Caco-2 (cell line): ENCODE measurements at regions not wholly inside any gene's neighbourhood (a gene's known extent, or its start where the extent isn't known, plus 50 kb on each side); places are given as distances from the start of the nearest gene placed in this dataset.

Source experiments
- BruUV-seq: library from RNA; stranded (reverse); fragments of 400-500 nt; replicated peaks from 2 replicates; lab custom pipeline; 2021; lab: Mats Ljungman, UMichigan
- CTCF ChIA-PET: fragments of 300-600 bp; sonication (Branson Sonifier 250); formaldehyde crosslinking; loops from one replicate; lab custom pipeline; 2022; ENCODE audit warnings: antibody characterized with exemption; lab: Charles Lee
- POLR2A ChIA-PET: fragments of 300-600 bp; sonication (Branson Sonifier 250); formaldehyde crosslinking; loops from one replicate; lab custom pipeline; 2022; ENCODE audit warnings: antibody characterized with exemption; lab: Charles Lee
- DNase-seq, 2 experiments: peaks; one replicate each; pipeline versions ENCODE4 v3.0.0 to v3.0.0-alpha.2; 2020 to 2022
- H3K27me3 ChIP-seq: replicated peaks from 2 replicates; pipeline ENCODE4 v1.6.0; 2011; ENCODE audit warnings: low read length; ENCODE audit not compliant: control insufficient read depth, insufficient read depth
- H3K36me3 ChIP-seq: 2 replicates; pipeline ENCODE4 v1.5.1; 2011; ENCODE audit warnings: low read length; ENCODE audit not compliant: control insufficient read depth, insufficient read depth
- H3K4me1 ChIP-seq: fragments of 250-450 bp; sonication (Bioruptor Pico); 2 replicates; pipeline ENCODE4 v1.5.1; 2020; ENCODE audit warnings: mild to moderate bottlenecking
- H3K4me3 ChIP-seq: 2 replicates; pipeline ENCODE4 v1.5.1; 2011; ENCODE audit warnings: low read depth, mild to moderate bottlenecking, control low read depth, low read length
- H3K9me3 ChIP-seq: fragments of 250-450 bp; sonication (Bioruptor Pico); 2 replicates; pipeline ENCODE4 v1.5.1; 2020; ENCODE audit warnings: mild to moderate bottlenecking, moderate library complexity
- H3K27ac Mint-ChIP-seq: one replicate; pipeline ENCODE4 v1.8.0; 2022; ENCODE audit warnings: mixed read lengths; ENCODE audit not compliant: unreplicated experiment
- H3K27me3 Mint-ChIP-seq: one replicate; pipeline ENCODE4 v1.8.0; 2022; ENCODE audit warnings: mixed read lengths; ENCODE audit not compliant: insufficient read depth, unreplicated experiment
- H3K36me3 Mint-ChIP-seq: one replicate; pipeline ENCODE4 v1.8.0; 2022; ENCODE audit warnings: mild to moderate bottlenecking, mixed read lengths; ENCODE audit not compliant: insufficient read depth, unreplicated experiment
- H3K4me1 Mint-ChIP-seq: one replicate; pipeline ENCODE4 v1.8.0; 2022; ENCODE audit warnings: low read depth, mixed read lengths; ENCODE audit not compliant: unreplicated experiment
- H3K4me3 Mint-ChIP-seq: one replicate; pipeline ENCODE4 v1.8.0; 2022; ENCODE audit warnings: mild to moderate bottlenecking, moderate library complexity, mixed read lengths; ENCODE audit not compliant: unreplicated experiment
- H3K9me3 Mint-ChIP-seq: one replicate; pipeline ENCODE4 v1.8.0; 2022; ENCODE audit warnings: mixed read lengths; ENCODE audit not compliant: unreplicated experiment
- CTCF ChIP-seq, 2 experiments: fragments of 200-600 bp in 1 of 2; IDR thresholded peaks; 1 replicate in 1 of 2; 2 replicates in 1 of 2; pipeline versions ENCODE4 v1.5.1 to v1.8.0; 2011 to 2022; ENCODE audit warnings: antibody characterized with exemption in 1 of 2, control low read depth in 1 of 2, inconsistent platforms in 1 of 2, low read depth in 1 of 2, low read length in 1 of 2, mild to moderate bottlenecking in 1 of 2, moderate library complexity in 1 of 2; ENCODE audit not compliant: insufficient read depth in 1 of 2, severe bottlenecking in 1 of 2, unreplicated experiment in 1 of 2
- intact Hi-C: fragments of 100-400 bp; cut with micrococcal nuclease; formaldehyde crosslinking; loops from one replicate; pipeline ENCODE4 v1.10.0; 2022; ENCODE audit not compliant: unreplicated experiment

- Histone ChIP-seq H3K4me3 (no peak overlapping the region), H3K9me3 (peaks cover 9% of the 10 kb centered on the region), H3K4me1 (no peaks in the 10 kb centered on the region), H3K27me3 (no peaks in the 10 kb centered on the region), H3K36me3 (no peaks in the 10 kb centered on the region)
- Mint-ChIP-seq H3K9me3 (peaks cover 21% of the 10 kb centered on the region), H3K27ac (no peak overlapping the region), H3K4me1 (no peaks in the 10 kb centered on the region), H3K4me3 (no peak overlapping the region), H3K36me3 (no peaks in the 10 kb centered on the region), H3K27me3 (peaks cover 6% of the 10 kb centered on the region)
- no peak for TF ChIP-seq CTCF (IDR thresholded peaks at IDR 0.05; ENCODE audit: insufficient read depth in 1 of 2, low read depth in 1 of 2, low read length in 1 of 2, severe bottlenecking in 1 of 2, unreplicated experiment in 1 of 2)
- intact Hi-C loops, result no loop called here
- DNase-seq, result no peak
- CTCF ChIA-PET, result no interaction called here
- POLR2A ChIA-PET, result no interaction called here
- no TSS peak for BruUV-seq
Observed at GRCh38 chr20:60765821-60766403, 486.1 kb upstream of the CDH4 start.

GRCh38 chr20:60768216-60768615, 483.8 kb upstream of the CDH4 start:
- Histone ChIP-seq H3K4me1 (no peaks in the 10 kb centered on the region), H3K36me3 (no peaks in the 10 kb centered on the region), H3K9me3 (peaks cover 9% of the 10 kb centered on the region), H3K27me3 (no peaks in the 10 kb centered on the region), H3K4me3 (no peak overlapping the region)
- ChIA-PET CTCF (no interaction called here), POLR2A (no interaction called here)
- intact Hi-C loops, result no loop called here
- H3K36me3 Mint-ChIP-seq, result no peaks in the 10 kb centered on the region
- H3K4me1 Mint-ChIP-seq, result no peaks in the 10 kb centered on the region
- no peak for DNase-seq
- H3K27me3 Mint-ChIP-seq, result peaks cover 6% of the 10 kb centered on the region
- H3K27ac Mint-ChIP-seq, result no peak overlapping the region
- peaks cover 21% of the 10 kb centered on the region for H3K9me3 Mint-ChIP-seq
- no peak for TF ChIP-seq CTCF (IDR thresholded peaks at IDR 0.05; ENCODE audit: insufficient read depth in 1 of 2, low read depth in 1 of 2, low read length in 1 of 2, severe bottlenecking in 1 of 2, unreplicated experiment in 1 of 2)
- BruUV-seq, result no TSS peak
- H3K4me3 Mint-ChIP-seq, result no peak overlapping the region

- ChIA-PET CTCF (no interaction called here), POLR2A (no interaction called here)
- no peak overlapping the region for H3K4me3 ChIP-seq
- H3K27me3 ChIP-seq, result no peaks in the 10 kb centered on the region
- no peaks in the 10 kb centered on the region for H3K4me1 Mint-ChIP-seq
- no peak overlapping the region for H3K27ac Mint-ChIP-seq
- DNase-seq, result peak in 1 of 2 experiments; percentile 25
- H3K4me3 Mint-ChIP-seq, result no peak overlapping the region
- intact Hi-C loops, result no loop called here
- H3K4me1 ChIP-seq, result no peaks in the 10 kb centered on the region
- H3K36me3 Mint-ChIP-seq, result no peaks in the 10 kb centered on the region
- no peaks in the 10 kb centered on the region for H3K36me3 ChIP-seq
- peaks cover 10% of the 10 kb centered on the region for H3K27me3 Mint-ChIP-seq
- no peak for TF ChIP-seq CTCF (IDR thresholded peaks at IDR 0.05; ENCODE audit: insufficient read depth in 1 of 2, low read depth in 1 of 2, low read length in 1 of 2, severe bottlenecking in 1 of 2, unreplicated experiment in 1 of 2)
- no TSS peak for BruUV-seq
- peaks cover 5% of the 10 kb centered on the region; the same call in 1 of the 2 replicates for H3K9me3 ChIP-seq
- peaks cover 9% of the 10 kb centered on the region for H3K9me3 Mint-ChIP-seq
Observed at GRCh38 chr20:60780388-60781025, 471.6 kb upstream of the CDH4 start.
